ENCODE measurements at regions not wholly inside any gene's neighbourhood (a gene's known extent, or its start where the extent isn't known, plus 50 kb on each side); places are given as distances from the start of the nearest gene placed in this dataset.

- DNase-seq (ENCODE audit: low read depth) = no peak
These were observed 144.1 kb upstream of the B3GAT1 start for GRCh38 chr11:134556186-134556585.

GRCh38 chr11:134555510-134555909 is 143.5 kb upstream of the B3GAT1 start:
- DNase-seq (ENCODE audit: low read depth) = no peak

GRCh38 chr11:134554861-134555260 is 142.8 kb upstream of the B3GAT1 start:
- DNase-seq (ENCODE audit: low read depth) = no peak

- no peak for DNase-seq (ENCODE audit: low read depth)
These were observed 142.1 kb upstream of the B3GAT1 start for GRCh38 chr11:134554106-134554505.

GRCh38 chr11:134552749-134553148 is 140.7 kb upstream of the B3GAT1 start:
- no peak for DNase-seq (ENCODE audit: low read depth)

GRCh38 chr11:134545521-134545920 is 133.5 kb upstream of the B3GAT1 start:
- DNase-seq (ENCODE audit: low read depth) = no peak

GRCh38 chr11:134544095-134544815 is 132.2 kb upstream of the B3GAT1 start:
- no peak for DNase-seq (ENCODE audit: low read depth)

- no peak for DNase-seq (ENCODE audit: low read depth)
These were observed 131.6 kb upstream of the B3GAT1 start for GRCh38 chr11:134543645-134544044.

- DNase-seq (ENCODE audit: low read depth) = no peak
These were observed 131.2 kb upstream of the B3GAT1 start for GRCh38 chr11:134543241-134543640.

GRCh38 chr11:134542401-134543165 is 130.5 kb upstream of the B3GAT1 start:
- DNase-seq (ENCODE audit: low read depth) = no peak

- DNase-seq (ENCODE audit: low read depth) = no peak
These were observed 129.9 kb upstream of the B3GAT1 start for GRCh38 chr11:134541951-134542350.

- DNase-seq (ENCODE audit: low read depth) = no peak
These were observed 129.3 kb upstream of the B3GAT1 start for GRCh38 chr11:134541355-134541754.

- no peak for DNase-seq (ENCODE audit: low read depth)
These were observed 127.2 kb upstream of the B3GAT1 start for GRCh38 chr11:134539285-134539684.

GRCh38 chr11:134538742-134539141 is 126.7 kb upstream of the B3GAT1 start:
- DNase-seq (ENCODE audit: low read depth) = no peak

- DNase-seq (ENCODE audit: low read depth) = no peak
These were observed 125.9 kb upstream of the B3GAT1 start for GRCh38 chr11:134537941-134538340.

- DNase-seq (ENCODE audit: low read depth) = no peak
These were observed 125.3 kb upstream of the B3GAT1 start for GRCh38 chr11:134537296-134537695.

GRCh38 chr11:134536677-134537076 is 124.6 kb upstream of the B3GAT1 start:
- DNase-seq (ENCODE audit: low read depth) = no peak

- DNase-seq (ENCODE audit: low read depth) = no peak
These were observed 124.2 kb upstream of the B3GAT1 start for GRCh38 chr11:134536219-134536618.

GRCh38 chr11:134535029-134536025 is 123.3 kb upstream of the B3GAT1 start:
- no peak for DNase-seq (ENCODE audit: low read depth)

GRCh38 chr11:134533511-134533910 is 121.5 kb upstream of the B3GAT1 start:
- no peak for DNase-seq (ENCODE audit: low read depth)

GRCh38 chr11:134532921-134533421 is 120.9 kb upstream of the B3GAT1 start:
- no peak for DNase-seq (ENCODE audit: low read depth)
